Naive thymus-derived CD8-positive, alpha-beta T cell (primary cell): ENCODE measurements at regions not wholly inside any gene's neighbourhood (a gene's known extent, or its start where the extent isn't known, plus 50 kb on each side); places are given as distances from the start of the nearest gene placed in this dataset.

Experiments used
- ATAC-seq, 2 donors: fragments of 150-1000 bp; cut with Tn5 transposase in 1 of 2; sonication (Bioruptor Pico), chemical (Tn5 transposase) in 1 of 2; 1 replicate in 1 of 2; 2 replicates in 1 of 2; pipeline ENCODE4 v1.10.0; 2021; ENCODE audit warnings: mild to moderate bottlenecking in 2 of 2, moderate library complexity in 2 of 2
- POLR2A ChIA-PET: fragments of 350-600 bp; sonication (Branson Sonifier 250); formaldehyde crosslinking; loops from one replicate; lab custom pipeline; 2021; ENCODE audit warnings: antibody characterized with exemption; lab: Charles Lee
- DNase-seq, 10 donors: peaks; one replicate each; pipeline versions ENCODE4 v3.0.0 to v3.0.0-alpha.2; 2020 to 2022
- H3K27ac Mint-ChIP-seq, 10 donors: one replicate each; pipeline ENCODE4 v1.8.0; 2020 to 2022; ENCODE audit warnings: mild to moderate bottlenecking in 10 of 10, mixed read lengths in 10 of 10, moderate library complexity in 4 of 10, inconsistent platforms in 1 of 10
- H3K27me3 Mint-ChIP-seq, 5 donors: one replicate each; pipeline ENCODE4 v1.8.0; 2021 to 2022; ENCODE audit warnings: mixed read lengths in 5 of 5
- H3K36me3 Mint-ChIP-seq, 3 donors: one replicate each; pipeline ENCODE4 v1.8.0; 2020 to 2022; ENCODE audit warnings: mixed read lengths in 3 of 3, mild to moderate bottlenecking in 2 of 3, inconsistent platforms in 1 of 3
- H3K4me1 Mint-ChIP-seq, 4 donors: one replicate each; pipeline ENCODE4 v1.8.0; 2021 to 2022; ENCODE audit warnings: mixed read lengths in 4 of 4
- H3K4me3 Mint-ChIP-seq, 10 donors: one replicate each; pipeline ENCODE4 v1.8.0; 2020 to 2022; ENCODE audit warnings: mild to moderate bottlenecking in 10 of 10, mixed read lengths in 10 of 10, moderate library complexity in 6 of 10, inconsistent platforms in 1 of 10
- H3K9me3 Mint-ChIP-seq, 9 donors: one replicate each; pipeline ENCODE4 v1.8.0; 2020 to 2022; ENCODE audit warnings: mixed read lengths in 9 of 9, mild to moderate bottlenecking in 3 of 9, inconsistent platforms in 1 of 9, moderate library complexity in 1 of 9

GRCh38 chr11:94697156-94697555 lies 71.0 kb upstream of the AMOTL1 start:
- Mint-ChIP-seq H3K27ac (no peak overlapping the region), H3K27me3 (peaks cover 19 to 51% (median 25%) of the 10 kb centered on the region in 5 donors), H3K9me3 (no peaks in the 10 kb centered on the region), H3K36me3 (no peaks in the 10 kb centered on the region), H3K4me3 (no peak overlapping the region), H3K4me1 (no peaks in the 10 kb centered on the region)
- POLR2A ChIA-PET: no interaction called here
- no peak for ATAC-seq
- DNase-seq: no peak

- POLR2A ChIA-PET: no interaction called here
- H3K36me3 Mint-ChIP-seq: no peaks in the 10 kb centered on the region
- H3K4me1 Mint-ChIP-seq: no peaks in the 10 kb centered on the region
Observed at GRCh38 chr11:94700622-94701021, 67.5 kb upstream of the AMOTL1 start.

GRCh38 chr11:94702481-94702880 lies 65.7 kb upstream of the AMOTL1 start:
- no peak overlapping the region for H3K4me3 Mint-ChIP-seq
- no peak for DNase-seq
- no peaks in the 10 kb centered on the region for H3K4me1 Mint-ChIP-seq
- H3K27me3 Mint-ChIP-seq: peaks cover 1 to 29% (median 8%) of the 10 kb centered on the region in 5 donors
- ATAC-seq: no peak
- H3K36me3 Mint-ChIP-seq: no peaks in the 10 kb centered on the region
- H3K9me3 Mint-ChIP-seq: no peaks in the 10 kb centered on the region
- H3K27ac Mint-ChIP-seq: no peak overlapping the region
- POLR2A ChIA-PET: no interaction called here

More at GRCh38 chr11:94700622-94701021, 67.5 kb upstream of the AMOTL1 start:
- ATAC-seq (no peak), DNase-seq (no peak)
- Mint-ChIP-seq H3K4me3 (no peak overlapping the region), H3K9me3 (no peaks in the 10 kb centered on the region), H3K27me3 (peaks cover 4 to 39% (median 17%) of the 10 kb centered on the region in 5 donors), H3K27ac (no peak overlapping the region)

- POLR2A ChIA-PET: no interaction called here
- no peak overlapping the region for H3K27ac Mint-ChIP-seq
- no peaks in the 10 kb centered on the region for H3K36me3 Mint-ChIP-seq
- H3K9me3 Mint-ChIP-seq: no peaks in the 10 kb centered on the region
- ATAC-seq (no peak), DNase-seq (no peak)
- H3K27me3 Mint-ChIP-seq: peaks cover 5 to 15% (median 7%) of the 10 kb centered on the region in 5 donors
- H3K4me1 Mint-ChIP-seq: no peaks in the 10 kb centered on the region
- H3K4me3 Mint-ChIP-seq: no peak overlapping the region
Observed at GRCh38 chr11:94705419-94705818, 62.7 kb upstream of the AMOTL1 start.

GRCh38 chr11:94705891-94706615 lies 62.1 kb upstream of the AMOTL1 start:
- no peaks in the 10 kb centered on the region for H3K36me3 Mint-ChIP-seq
- no peak overlapping the region for H3K27ac Mint-ChIP-seq
- no peaks in the 10 kb centered on the region for H3K9me3 Mint-ChIP-seq
- peaks cover under 1 to 15% (median 5%) of the 10 kb centered on the region in 5 donors for H3K27me3 Mint-ChIP-seq
- H3K4me3 Mint-ChIP-seq: no peak overlapping the region
- DNase-seq (no peak), ATAC-seq (no peak)
- POLR2A ChIA-PET: no interaction called here
- H3K4me1 Mint-ChIP-seq: no peaks in the 10 kb centered on the region

DNA sequence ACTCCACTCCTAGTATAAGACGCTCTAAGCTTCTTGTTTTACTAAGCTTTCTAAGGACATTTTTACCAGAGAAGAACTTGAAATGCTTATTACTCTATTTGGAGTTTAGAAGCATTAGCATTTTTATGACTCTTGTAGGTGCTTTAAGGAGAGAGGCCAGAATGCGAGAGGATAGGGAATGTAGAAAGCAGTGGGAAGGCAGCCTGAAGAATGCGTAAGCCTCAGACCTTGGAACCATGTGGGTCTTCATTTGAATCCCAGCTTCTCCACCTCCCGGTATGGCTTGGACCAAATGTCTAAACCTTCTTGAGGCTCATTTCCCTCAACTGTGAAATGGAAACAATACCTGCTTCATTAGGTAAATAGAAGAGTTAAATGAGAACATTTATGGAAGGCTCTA lies 60.0 kb upstream of the AMOTL1 start:
- Mint-ChIP-seq H3K9me3 (no peaks in the 10 kb centered on the region), H3K4me1 (no peaks in the 10 kb centered on the region), H3K27ac (no peak overlapping the region), H3K27me3 (peaks cover 0 to 14% (median 4%) of the 10 kb centered on the region in 5 donors), H3K4me3 (no peak overlapping the region), H3K36me3 (no peaks in the 10 kb centered on the region)
- ATAC-seq (no peak), DNase-seq (no peak)
- POLR2A ChIA-PET: no interaction called here

DNA sequence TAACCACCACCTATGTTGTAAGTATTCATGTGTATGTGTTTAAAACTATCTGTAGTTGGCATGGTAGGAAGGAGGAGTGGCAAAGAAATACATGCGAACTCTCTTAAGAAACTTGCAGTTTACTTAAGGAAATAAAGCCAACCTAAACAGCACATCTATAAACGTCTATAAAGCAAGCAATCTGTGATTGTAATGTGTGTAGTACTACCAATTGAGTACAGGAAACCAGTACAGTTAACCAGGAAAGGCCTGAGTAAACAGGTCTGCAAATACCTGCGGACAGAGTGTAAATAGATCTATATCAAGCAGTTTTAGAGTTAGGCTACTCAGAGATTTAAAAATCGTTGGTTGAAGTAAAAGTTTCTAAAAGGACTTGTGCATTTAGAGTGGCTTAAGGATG lies 59.5 kb upstream of the AMOTL1 start:
- Mint-ChIP-seq H3K4me1 (no peaks in the 10 kb centered on the region), H3K27ac (no peak overlapping the region), H3K27me3 (peaks cover 0 to 16% (median 5%) of the 10 kb centered on the region in 5 donors), H3K36me3 (no peaks in the 10 kb centered on the region), H3K9me3 (no peaks in the 10 kb centered on the region), H3K4me3 (no peak overlapping the region)
- ATAC-seq (no peak), DNase-seq (no peak)
- POLR2A ChIA-PET: no interaction called here

GRCh38 chr11:94715225-94715624 lies 52.9 kb upstream of the AMOTL1 start:
- Mint-ChIP-seq H3K4me3 (no peak overlapping the region), H3K27ac (no peak overlapping the region), H3K9me3 (peaks cover 0 to 2% (median 0%) of the 10 kb centered on the region in 9 donors), H3K36me3 (peaks cover 0 to 2% (median 0%) of the 10 kb centered on the region in 3 donors), H3K4me1 (no peaks in the 10 kb centered on the region), H3K27me3 (peaks cover 13 to 46% (median 27%) of the 10 kb centered on the region in 5 donors)
- no peak for ATAC-seq
- POLR2A ChIA-PET: no interaction called here
- no peak for DNase-seq

- DNase-seq (no peak), ATAC-seq (no peak)
- no peak overlapping the region for H3K4me3 Mint-ChIP-seq
- peaks cover 0 to 2% (median 0%) of the 10 kb centered on the region in 3 donors for H3K36me3 Mint-ChIP-seq
- H3K4me1 Mint-ChIP-seq: no peaks in the 10 kb centered on the region
- peaks cover 17 to 49% (median 30%) of the 10 kb centered on the region in 5 donors for H3K27me3 Mint-ChIP-seq
- peaks cover 0 to 2% (median 0%) of the 10 kb centered on the region in 9 donors for H3K9me3 Mint-ChIP-seq
- POLR2A ChIA-PET: no interaction called here
- H3K27ac Mint-ChIP-seq: no peak overlapping the region
Observed at GRCh38 chr11:94717667-94718066, 50.5 kb upstream of the AMOTL1 start.
